GM10266 (cell line): ENCODE measurements at regions not wholly inside any gene's neighbourhood (a gene's known extent, or its start where the extent isn't known, plus 50 kb on each side); places are given as distances from the start of the nearest gene placed in this dataset.

Experiments
- DNase-seq: peaks from one replicate; pipeline ENCODE4 v3.0.0; 2012; ENCODE audit errors: extremely low spot score
- CTCF ChIP-seq: IDR thresholded peaks from 2 replicates; pipeline ENCODE4 v1.5.1; 2012; ENCODE audit warnings: mild to moderate bottlenecking, low read depth; ENCODE audit not compliant: control insufficient read depth, insufficient read depth; ENCODE audit errors: missing control alignments

- DNase-seq, result no peak
- TF ChIP-seq CTCF, result no peak
Observed at GRCh38 chr21:32954353-32954752, 71.4 kb upstream of the OLIG2 start.

- DNase-seq, result no peak
- TF ChIP-seq CTCF, result no peak
Observed at GRCh38 chr21:32955311-32956060, 70.2 kb upstream of the OLIG2 start.

- DNase-seq, result no peak
Observed at GRCh38 chr21:32956061-32956656, 69.6 kb upstream of the OLIG2 start.

GRCh38 chr21:32957545-32957944 lies 68.2 kb upstream of the OLIG2 start:
- no peak for DNase-seq
- TF ChIP-seq CTCF, result no peak

More at GRCh38 chr21:32956061-32956656, 69.6 kb upstream of the OLIG2 start:
- TF ChIP-seq CTCF, result no peak

GRCh38 chr21:32958288-32959002 lies 67.3 kb upstream of the OLIG2 start:
- TF ChIP-seq CTCF, result no peak
- DNase-seq, result no peak

- DNase-seq, result no peak
- no peak for TF ChIP-seq CTCF
Observed at GRCh38 chr21:32962268-32962667, 63.5 kb upstream of the OLIG2 start.
